Natural killer cell (primary cell): ENCODE measurements at regions not wholly inside any gene's neighbourhood (a gene's known extent, or its start where the extent isn't known, plus 50 kb on each side); places are given as distances from the start of the nearest gene placed in this dataset.
"Not testable (repeated sequence)": the region's sequence is repeated elsewhere in the genome, so short reads cannot be mapped to it uniquely, and the experiment has no call there.

Source experiments
- ATAC-seq, 3 donors: fragments of 150-1000 bp in 2 of 3; fragments of 200-7000 bp in 1 of 3; cut with Tn5 transposase; 1 replicate in 1 of 3; 2 replicates in 2 of 3; pipeline ENCODE4 v1.10.0; 2021; ENCODE audit warnings: mild to moderate bottlenecking in 2 of 3, moderate library complexity in 2 of 3
- DNase-seq, 2 donors: peaks; one replicate each; pipeline versions ENCODE4 v3.0.0 to v3.0.0-alpha.2; 2013 to 2021; ENCODE audit warnings: mixed read lengths in 1 of 2
- H3K27ac ChIP-seq: one replicate; pipeline ENCODE4 v1.5.1; 2013; ENCODE audit warnings: mild to moderate bottlenecking, low read length
- H3K27me3 ChIP-seq: one replicate; pipeline ENCODE4 v1.6.1; 2013; ENCODE audit warnings: low read length; ENCODE audit not compliant: control insufficient read depth, insufficient read depth
- H3K36me3 ChIP-seq: one replicate; pipeline ENCODE4 v1.6.1; 2013; ENCODE audit warnings: low read length; ENCODE audit not compliant: control insufficient read depth, insufficient read depth
- H3K4me1 ChIP-seq: one replicate; pipeline ENCODE4 v1.6.1; 2013; ENCODE audit warnings: low read length; ENCODE audit not compliant: control insufficient read depth, insufficient read depth
- H3K4me3 ChIP-seq: one replicate; pipeline ENCODE4 v1.5.1; 2013; ENCODE audit warnings: low read length
- H3K9me3 ChIP-seq: one replicate; pipeline ENCODE4 v1.6.1; 2013; ENCODE audit warnings: low read length; ENCODE audit not compliant: control insufficient read depth, insufficient read depth
- H3K27ac Mint-ChIP-seq, 2 donors: one replicate each; pipeline ENCODE4 v1.8.0; 2022; ENCODE audit warnings: mild to moderate bottlenecking in 2 of 2, mixed read lengths in 2 of 2, moderate library complexity in 1 of 2
- H3K27me3 Mint-ChIP-seq, 2 donors: one replicate each; pipeline ENCODE4 v1.8.0; 2022; ENCODE audit warnings: low read depth in 2 of 2, mixed read lengths in 2 of 2
- H3K36me3 Mint-ChIP-seq: one replicate; pipeline ENCODE4 v1.8.0; 2022; ENCODE audit warnings: mixed read lengths
- H3K4me1 Mint-ChIP-seq, 2 donors: one replicate each; pipeline ENCODE4 v1.8.0; 2022; ENCODE audit warnings: mixed read lengths in 2 of 2
- H3K4me3 Mint-ChIP-seq: one replicate; pipeline ENCODE4 v1.8.0; 2022; ENCODE audit warnings: mild to moderate bottlenecking, moderate library complexity, mixed read lengths
- H3K9me3 Mint-ChIP-seq, 2 donors: one replicate each; pipeline ENCODE4 v1.8.0; 2022; ENCODE audit warnings: mixed read lengths in 2 of 2
- WGBS: methylation state at CpG from one replicate; pipeline ENCODE4 v1.1.7; 2013; ENCODE audit warnings: missing lambda C conversion rate; ENCODE audit not compliant: insufficient coverage; 5-methylcytosine and 5-hydroxymethylcytosine counted together
- intact Hi-C: fragments of 100-400 bp; cut with micrococcal nuclease; formaldehyde crosslinking; loops from one replicate; pipeline ENCODE4 v1.14.2; 2022
- TF ChIP-seq, protein P1 (sequence below): fragments of 200-600 bp; IDR thresholded peaks from one replicate; pipeline ENCODE4 v1.8.0; 2022; ENCODE audit warnings: antibody characterized with exemption

DNA sequence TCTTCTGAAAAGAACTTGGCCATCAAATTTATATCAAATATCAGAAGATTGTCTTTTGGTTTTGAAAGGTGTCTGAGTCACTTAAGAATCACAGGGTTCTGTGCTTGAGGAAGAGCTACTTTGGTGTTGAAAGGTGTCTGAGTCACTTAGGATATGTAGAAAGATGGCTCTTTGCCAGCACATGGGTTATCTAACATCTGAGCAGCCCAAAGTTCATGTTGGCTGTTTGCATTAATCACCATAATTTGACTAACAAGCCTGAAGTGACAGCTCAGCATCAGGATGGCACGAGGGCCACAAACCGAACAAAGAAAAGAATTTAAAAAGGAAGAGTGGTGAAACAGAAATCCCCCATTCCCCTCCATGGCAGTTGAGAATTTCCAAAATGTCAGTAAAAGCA, 190.5 kb upstream of the CMC1 start:
- H3K27ac ChIP-seq: no peak overlapping the region
- intact Hi-C loops: no loop called here
- Mint-ChIP-seq H3K4me1 (peaks cover 5 to 6% of the 10 kb centered on the region in 2 donors), H3K27me3 (peaks cover 6 to 18% of the 10 kb centered on the region in 2 donors), H3K9me3 (no peaks in the 10 kb centered on the region), H3K4me3 (no peak overlapping the region), H3K27ac (no peak overlapping the region), H3K36me3 (no peaks in the 10 kb centered on the region)
- TF ChIP-seq, protein P1, sequence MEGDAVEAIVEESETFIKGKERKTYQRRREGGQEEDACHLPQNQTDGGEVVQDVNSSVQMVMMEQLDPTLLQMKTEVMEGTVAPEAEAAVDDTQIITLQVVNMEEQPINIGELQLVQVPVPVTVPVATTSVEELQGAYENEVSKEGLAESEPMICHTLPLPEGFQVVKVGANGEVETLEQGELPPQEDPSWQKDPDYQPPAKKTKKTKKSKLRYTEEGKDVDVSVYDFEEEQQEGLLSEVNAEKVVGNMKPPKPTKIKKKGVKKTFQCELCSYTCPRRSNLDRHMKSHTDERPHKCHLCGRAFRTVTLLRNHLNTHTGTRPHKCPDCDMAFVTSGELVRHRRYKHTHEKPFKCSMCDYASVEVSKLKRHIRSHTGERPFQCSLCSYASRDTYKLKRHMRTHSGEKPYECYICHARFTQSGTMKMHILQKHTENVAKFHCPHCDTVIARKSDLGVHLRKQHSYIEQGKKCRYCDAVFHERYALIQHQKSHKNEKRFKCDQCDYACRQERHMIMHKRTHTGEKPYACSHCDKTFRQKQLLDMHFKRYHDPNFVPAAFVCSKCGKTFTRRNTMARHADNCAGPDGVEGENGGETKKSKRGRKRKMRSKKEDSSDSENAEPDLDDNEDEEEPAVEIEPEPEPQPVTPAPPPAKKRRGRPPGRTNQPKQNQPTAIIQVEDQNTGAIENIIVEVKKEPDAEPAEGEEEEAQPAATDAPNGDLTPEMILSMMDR: no peak
- no peaks in the 10 kb centered on the region for H3K9me3 ChIP-seq
- 58% methylated on average over 2 of the region's 2 CpGs for WGBS
- DNase-seq (peak in 1 of 2 donors; percentile 60), ATAC-seq (peak in 1 of 3 donors; percentile 21)
- no peaks in the 10 kb centered on the region for H3K27me3 ChIP-seq
- H3K4me1 ChIP-seq: no peaks in the 10 kb centered on the region
- H3K4me3 ChIP-seq: no peak overlapping the region
- H3K36me3 ChIP-seq: no peaks in the 10 kb centered on the region

DNA sequence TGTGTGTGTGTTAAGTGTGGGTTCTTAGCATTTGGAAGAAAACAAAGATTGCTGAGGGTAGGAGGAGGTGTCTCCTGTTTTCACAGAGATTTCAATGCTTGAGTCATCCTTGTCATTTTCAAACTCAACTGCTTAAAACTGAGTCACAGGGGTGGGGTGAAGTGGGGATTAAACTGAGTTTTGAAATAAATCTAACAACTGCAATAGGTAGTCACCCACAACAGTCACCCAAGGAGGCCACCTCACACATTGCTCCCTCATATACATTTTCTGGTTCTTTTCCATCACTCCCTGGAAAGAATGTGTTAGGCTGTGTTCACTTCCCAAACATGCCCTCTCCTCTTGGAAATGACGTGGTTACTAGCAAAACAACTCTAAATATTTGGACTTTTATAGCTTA, 187.7 kb upstream of the CMC1 start:
- no peak for ATAC-seq
- H3K27ac ChIP-seq: no peak overlapping the region
- WGBS: 0% methylated on average over 1 of the region's 1 CpG
- no peak overlapping the region for H3K27ac Mint-ChIP-seq
- H3K9me3 ChIP-seq: no peaks in the 10 kb centered on the region
- no peaks in the 10 kb centered on the region for H3K4me1 ChIP-seq
- H3K27me3 ChIP-seq: no peaks in the 10 kb centered on the region
- no peaks in the 10 kb centered on the region for H3K36me3 Mint-ChIP-seq
- TF ChIP-seq, protein P1: no peak
- H3K4me3 ChIP-seq: no peak overlapping the region
- no peaks in the 10 kb centered on the region for H3K36me3 ChIP-seq
- DNase-seq: no peak
- peaks cover 14 to 19% of the 10 kb centered on the region in 2 donors for H3K27me3 Mint-ChIP-seq
- H3K9me3 Mint-ChIP-seq: no peaks in the 10 kb centered on the region
- H3K4me3 Mint-ChIP-seq: no peak overlapping the region
- peaks cover 6 to 9% of the 10 kb centered on the region in 2 donors for H3K4me1 Mint-ChIP-seq
- intact Hi-C loops: no loop called here

DNA sequence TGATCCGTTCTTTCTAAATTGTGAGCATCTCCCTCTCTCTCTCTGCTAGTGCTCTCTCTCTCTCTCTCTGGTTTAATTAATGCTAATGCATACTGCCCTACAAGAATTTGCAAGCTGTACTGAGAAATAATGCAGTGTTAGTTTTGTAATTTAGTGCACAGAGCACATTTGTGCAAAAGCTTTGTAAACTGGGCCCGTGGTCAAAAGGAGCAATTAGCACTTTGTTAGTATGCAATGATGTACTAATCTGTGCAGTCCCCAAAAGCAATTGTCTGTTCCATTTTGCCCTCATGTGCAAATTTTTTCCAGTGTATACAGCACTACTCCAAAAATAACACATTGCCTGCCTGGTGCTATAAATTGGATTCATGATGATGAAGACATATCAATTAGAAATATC, 184.6 kb upstream of the CMC1 start:
- no peaks in the 10 kb centered on the region for H3K36me3 ChIP-seq
- no peaks in the 10 kb centered on the region for H3K27me3 ChIP-seq
- WGBS: 91% methylated on average over 2 of the region's 2 CpGs
- TF ChIP-seq, protein P1: no peak
- no peak overlapping the region for H3K27ac Mint-ChIP-seq
- no peak for DNase-seq
- ATAC-seq: no peak
- no peaks in the 10 kb centered on the region for H3K36me3 Mint-ChIP-seq
- intact Hi-C loops: no loop called here
- peaks cover 17 to 19% of the 10 kb centered on the region in 2 donors for H3K27me3 Mint-ChIP-seq
- no peaks in the 10 kb centered on the region for H3K4me1 ChIP-seq
- no peaks in the 10 kb centered on the region for H3K9me3 Mint-ChIP-seq
- no peak overlapping the region for H3K4me3 ChIP-seq
- no peak overlapping the region for H3K27ac ChIP-seq
- H3K9me3 ChIP-seq: no peaks in the 10 kb centered on the region
- peaks cover 0 to 4% of the 10 kb centered on the region in 2 donors for H3K4me1 Mint-ChIP-seq
- no peak overlapping the region for H3K4me3 Mint-ChIP-seq

DNA sequence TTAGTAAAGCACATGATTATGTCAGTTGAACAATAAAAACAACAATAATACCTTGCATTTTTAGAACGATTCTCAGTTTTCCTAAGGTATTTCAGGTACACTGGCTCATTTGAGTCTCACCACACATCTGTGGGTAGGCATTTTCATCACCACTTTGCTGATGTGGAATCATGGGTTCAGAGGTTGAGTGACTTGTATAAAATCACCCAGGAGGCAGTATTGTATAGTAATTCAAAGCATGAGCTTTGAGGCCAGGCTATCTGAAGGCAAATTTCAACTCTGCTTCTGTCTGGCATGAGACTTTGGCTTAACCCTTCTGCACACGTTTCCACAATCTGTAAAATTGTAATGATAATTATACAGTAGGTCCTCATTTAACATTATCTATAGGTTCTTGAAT, 183.9 kb upstream of the CMC1 start:
- DNase-seq: no peak
- H3K4me3 Mint-ChIP-seq: no peak overlapping the region
- no peaks in the 10 kb centered on the region for H3K27me3 ChIP-seq
- no peak overlapping the region for H3K27ac Mint-ChIP-seq
- H3K9me3 Mint-ChIP-seq: no peaks in the 10 kb centered on the region
- peaks cover 17 to 19% of the 10 kb centered on the region in 2 donors for H3K27me3 Mint-ChIP-seq
- no peaks in the 10 kb centered on the region for H3K9me3 ChIP-seq
- no peaks in the 10 kb centered on the region for H3K4me1 ChIP-seq
- TF ChIP-seq, protein P1: no peak
- H3K36me3 ChIP-seq: no peaks in the 10 kb centered on the region
- no peak for ATAC-seq
- H3K36me3 Mint-ChIP-seq: no peaks in the 10 kb centered on the region
- intact Hi-C loops: no loop called here
- 83% methylated on average over 1 of the region's 2 CpGs for WGBS
- H3K27ac ChIP-seq: no peak overlapping the region
- H3K4me3 ChIP-seq: no peak overlapping the region
- H3K4me1 Mint-ChIP-seq: peaks cover 0 to 4% of the 10 kb centered on the region in 2 donors

DNA sequence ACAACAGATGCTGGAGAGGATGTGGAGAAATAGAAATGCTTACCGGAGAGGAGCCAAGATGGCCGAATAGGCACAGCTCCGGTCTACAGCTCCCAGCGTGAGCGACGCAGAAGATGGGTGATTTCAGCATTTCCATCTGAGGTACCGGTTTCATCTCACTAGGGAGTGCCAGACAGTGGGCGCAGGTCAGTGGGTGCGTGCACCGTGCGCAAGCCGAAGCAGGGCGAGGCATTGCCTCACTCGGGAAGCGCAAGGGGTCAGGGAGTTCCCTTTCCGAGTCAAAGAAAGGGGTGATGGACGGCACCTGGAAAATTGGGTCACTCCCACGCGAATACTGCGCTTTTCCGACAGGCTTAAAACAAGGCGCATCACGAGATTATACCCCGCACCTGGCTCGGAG, 182.2 kb upstream of the CMC1 start:
- H3K4me3 Mint-ChIP-seq, H3K27me3 ChIP-seq, H3K36me3 ChIP-seq, intact Hi-C loops, DNase-seq, H3K27ac Mint-ChIP-seq, H3K4me1 ChIP-seq, H3K27ac ChIP-seq, ATAC-seq, H3K9me3 Mint-ChIP-seq, H3K36me3 Mint-ChIP-seq, H3K4me1 Mint-ChIP-seq, H3K9me3 ChIP-seq, H3K4me3 ChIP-seq: not testable (repeated sequence)
- peaks cover 17 to 19% of the 10 kb centered on the region in 2 donors for H3K27me3 Mint-ChIP-seq
- WGBS: 89% methylated on average over 25 of the region's 25 CpGs
